NB4 (cell line): ENCODE measurements at regions not wholly inside any gene's neighbourhood (a gene's known extent, or its start where the extent isn't known, plus 50 kb on each side); places are given as distances from the start of the nearest gene placed in this dataset.

Experiments used
- DNase-seq: peaks from one replicate; pipeline ENCODE4 v3.0.0; 2010; ENCODE audit warnings: low read depth
- H3K4me3 ChIP-seq: one replicate; pipeline ENCODE4 v1.5.1; 2011; ENCODE audit warnings: mild to moderate bottlenecking, low read depth, low read length, moderate library complexity
- MYC ChIP-seq: IDR thresholded peaks from 2 replicates; pipeline ENCODE4 v1.6.1; 2011; ENCODE audit warnings: low read depth, low read length
- POLR2A ChIP-seq: IDR thresholded peaks from 2 replicates; pipeline ENCODE4 v1.6.1; 2011; ENCODE audit warnings: mild to moderate bottlenecking; ENCODE audit not compliant: insufficient read length; ENCODE audit errors: extremely low read depth
- TF ChIP-seq, protein P1 (sequence below): IDR thresholded peaks from one replicate; pipeline ENCODE4 v1.5.1; 2012; ENCODE audit warnings: low read depth, low read length
- TF ChIP-seq, protein P2 (sequence below): IDR thresholded peaks from 2 replicates; pipeline ENCODE4 v1.6.1; 2011; ENCODE audit warnings: low read depth, low read length

DNA sequence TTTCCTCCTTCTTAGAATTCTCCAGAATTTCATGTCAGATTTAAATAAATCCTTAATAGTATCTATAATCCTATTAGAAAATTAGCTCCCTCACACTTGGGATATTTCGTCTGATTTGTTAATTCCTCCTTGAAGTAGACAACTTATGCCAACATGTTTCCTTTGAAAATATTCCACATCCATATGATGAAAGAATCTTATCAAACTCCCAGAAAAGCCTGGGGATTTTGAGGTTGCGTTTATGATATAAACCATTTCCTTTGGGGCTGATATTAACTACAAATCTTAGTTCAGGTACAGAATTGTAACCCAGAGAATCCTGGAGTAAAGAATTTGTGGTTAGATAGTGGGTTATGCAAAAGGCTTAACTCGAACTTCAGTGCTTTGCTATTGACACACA lies 2373.8 kb upstream of the ACO1 start:
- no peak for DNase-seq
- H3K4me3 ChIP-seq: no peak overlapping the region
- TF ChIP-seq, protein P1, sequence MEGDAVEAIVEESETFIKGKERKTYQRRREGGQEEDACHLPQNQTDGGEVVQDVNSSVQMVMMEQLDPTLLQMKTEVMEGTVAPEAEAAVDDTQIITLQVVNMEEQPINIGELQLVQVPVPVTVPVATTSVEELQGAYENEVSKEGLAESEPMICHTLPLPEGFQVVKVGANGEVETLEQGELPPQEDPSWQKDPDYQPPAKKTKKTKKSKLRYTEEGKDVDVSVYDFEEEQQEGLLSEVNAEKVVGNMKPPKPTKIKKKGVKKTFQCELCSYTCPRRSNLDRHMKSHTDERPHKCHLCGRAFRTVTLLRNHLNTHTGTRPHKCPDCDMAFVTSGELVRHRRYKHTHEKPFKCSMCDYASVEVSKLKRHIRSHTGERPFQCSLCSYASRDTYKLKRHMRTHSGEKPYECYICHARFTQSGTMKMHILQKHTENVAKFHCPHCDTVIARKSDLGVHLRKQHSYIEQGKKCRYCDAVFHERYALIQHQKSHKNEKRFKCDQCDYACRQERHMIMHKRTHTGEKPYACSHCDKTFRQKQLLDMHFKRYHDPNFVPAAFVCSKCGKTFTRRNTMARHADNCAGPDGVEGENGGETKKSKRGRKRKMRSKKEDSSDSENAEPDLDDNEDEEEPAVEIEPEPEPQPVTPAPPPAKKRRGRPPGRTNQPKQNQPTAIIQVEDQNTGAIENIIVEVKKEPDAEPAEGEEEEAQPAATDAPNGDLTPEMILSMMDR: no peak
- TF ChIP-seq MYC: no peak
- TF ChIP-seq, protein P2, sequence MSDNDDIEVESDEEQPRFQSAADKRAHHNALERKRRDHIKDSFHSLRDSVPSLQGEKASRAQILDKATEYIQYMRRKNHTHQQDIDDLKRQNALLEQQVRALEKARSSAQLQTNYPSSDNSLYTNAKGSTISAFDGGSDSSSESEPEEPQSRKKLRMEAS: no peak
- no peak for TF ChIP-seq POLR2A

DNA sequence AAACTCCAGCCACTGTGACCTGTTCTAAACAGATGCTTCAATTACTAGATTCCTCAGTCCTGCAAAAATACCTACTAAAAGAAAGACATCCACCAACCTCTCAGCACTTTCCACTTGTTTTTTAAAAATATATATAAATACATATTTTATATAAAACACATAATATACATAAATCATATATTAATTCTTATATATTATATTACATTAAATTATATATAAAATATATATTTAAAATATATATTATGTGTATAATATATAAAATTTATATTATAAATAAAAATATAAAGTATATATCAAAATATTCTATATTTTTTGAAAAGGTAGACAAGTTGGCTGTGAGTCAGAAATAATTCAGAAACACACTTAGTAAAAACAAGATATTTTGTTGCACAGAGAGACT lies 2371.8 kb upstream of the ACO1 start:
- DNase-seq: no peak
- H3K4me3 ChIP-seq: no peak overlapping the region
- no peak for TF ChIP-seq POLR2A
- TF ChIP-seq MYC: no peak
- TF ChIP-seq, protein P2: no peak
- TF ChIP-seq, protein P1: no peak

DNA sequence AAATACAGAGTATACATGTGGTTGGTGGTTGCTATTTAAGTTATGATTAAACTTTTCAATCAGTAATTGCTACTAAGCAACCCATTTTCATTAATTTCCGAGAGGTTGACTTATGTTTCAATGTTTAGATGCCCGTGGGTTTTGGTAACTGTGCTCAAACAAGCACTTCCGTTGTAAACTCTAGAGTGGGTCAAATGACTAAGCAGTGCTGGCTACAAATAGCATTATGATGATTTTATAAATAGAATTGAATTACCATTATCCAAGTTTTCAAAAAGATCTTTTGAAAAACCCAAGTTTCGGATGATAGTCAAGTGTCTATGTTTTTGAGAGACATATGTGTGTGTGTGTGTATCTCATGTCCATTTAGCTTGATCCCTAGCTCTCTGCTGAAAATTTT lies 2369.4 kb upstream of the ACO1 start:
- TF ChIP-seq, protein P1: no peak
- TF ChIP-seq POLR2A (no peak), MYC (no peak)
- TF ChIP-seq, protein P2: no peak
- DNase-seq: no peak
- H3K4me3 ChIP-seq: no peak overlapping the region

DNA sequence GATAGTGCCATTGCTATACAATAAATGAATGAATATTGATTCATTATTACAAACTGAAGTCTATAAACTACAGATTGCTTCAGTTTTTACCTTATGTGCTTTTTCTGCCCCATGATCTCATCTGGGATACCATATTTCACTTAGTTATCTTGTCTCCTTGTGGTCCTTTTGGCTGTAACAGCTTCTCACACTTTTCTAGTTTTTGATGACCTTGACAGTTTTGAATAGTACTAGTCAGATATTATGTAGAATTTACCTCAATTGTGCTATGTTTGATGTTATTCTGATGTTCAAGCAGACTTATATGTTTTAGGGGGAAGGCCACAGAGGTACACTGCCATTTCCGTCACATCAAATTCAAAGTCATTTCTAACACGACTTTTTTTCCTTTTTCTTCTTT lies 2364.3 kb upstream of the ACO1 start:
- no peak for DNase-seq
- TF ChIP-seq, protein P2: no peak
- TF ChIP-seq, protein P1: no peak
- TF ChIP-seq MYC: no peak
- no peak for TF ChIP-seq POLR2A
- no peak overlapping the region for H3K4me3 ChIP-seq

DNA sequence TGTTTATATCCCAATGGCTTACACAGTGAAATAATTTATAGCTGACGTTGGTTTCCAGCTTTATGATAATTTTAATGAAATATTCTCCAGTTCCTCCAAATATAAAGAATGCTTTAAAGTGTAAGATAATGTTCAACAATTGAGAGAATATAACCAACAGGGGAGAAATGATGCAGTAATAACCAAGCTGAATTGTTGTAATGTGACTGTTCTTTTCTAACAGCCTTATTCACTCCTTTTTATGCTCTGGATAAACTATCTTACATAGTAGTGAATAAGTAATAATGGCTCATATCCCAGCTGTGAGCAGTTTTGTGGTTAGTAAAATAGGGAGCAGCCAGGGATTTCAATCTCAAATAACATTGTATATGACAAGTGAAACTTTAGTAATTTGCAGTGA lies 2348.7 kb upstream of the ACO1 start:
- no peak overlapping the region for H3K4me3 ChIP-seq
- DNase-seq: no peak
- no peak for TF ChIP-seq POLR2A
- TF ChIP-seq, protein P1: no peak

DNA sequence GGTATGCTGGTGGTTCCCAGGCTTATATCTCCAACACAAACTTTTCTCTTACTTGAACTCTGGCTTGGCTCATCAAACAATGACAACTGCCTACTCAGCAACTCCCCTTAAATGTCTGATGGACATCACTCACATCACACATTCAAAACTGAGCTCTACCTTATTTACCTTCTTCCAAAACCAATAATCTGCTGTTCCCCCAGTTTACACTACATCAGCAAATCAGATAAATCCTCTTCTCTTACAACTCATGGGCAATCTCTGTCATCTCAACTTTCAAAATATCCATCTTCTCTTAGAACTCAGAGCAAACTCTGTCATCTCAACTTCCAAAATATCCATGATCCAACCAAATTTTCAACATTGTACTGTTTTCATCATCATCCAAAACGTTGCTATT lies 2347.9 kb upstream of the ACO1 start:
- no peak for DNase-seq
- no peak overlapping the region for H3K4me3 ChIP-seq
- TF ChIP-seq, protein P1: no peak
- TF ChIP-seq, protein P2: no peak
- no peak for TF ChIP-seq MYC
- no peak for TF ChIP-seq POLR2A
